ENCODE measurements at regions not wholly inside any gene's neighbourhood (a gene's known extent, or its start where the extent isn't known, plus 50 kb on each side); places are given as distances from the start of the nearest gene placed in this dataset.
A peak's percentile ranks its signal among the peaks of the same experiment; 100 is the strongest.

- H3K36me3 Mint-ChIP-seq, result no peaks in the 10 kb centered on the region
- H4K20me1 ChIP-seq (ENCODE audit: insufficient read depth, low read length), result no peaks in the 10 kb centered on the region
- H3K27me3 Mint-ChIP-seq (ENCODE audit: low read depth in 3 of 3), result peaks cover 0 to 2% (median 0%) of the 10 kb centered on the region in 3 donors
- H3K4me1 Mint-ChIP-seq, result peaks cover 25% of the 10 kb centered on the region
- no peaks in the 10 kb centered on the region for H3K9me3 ChIP-seq (replicated peaks in 1 of 2; ENCODE audit: control insufficient read depth in 1 of 2, insufficient read depth in 1 of 2, low read length in 2 of 2)
- 8% methylated on average over 5 of the region's 8 CpGs for WGBS (ENCODE audit: insufficient coverage)
- no peak overlapping the region for H3K4me2 ChIP-seq (replicated peaks; ENCODE audit: extremely low read depth, low read length, poor library complexity, severe bottlenecking)
- no peaks in the 10 kb centered on the region for H3K27me3 ChIP-seq (ENCODE audit: control insufficient read depth in 2 of 2, insufficient read depth in 2 of 2, low read length in 2 of 2)
- H3K9me3 Mint-ChIP-seq, result peaks cover 0 to 8% (median 3%) of the 10 kb centered on the region in 7 donors
- TF ChIP-seq CTCF (IDR thresholded peaks at IDR 0.05), result no peak
- no peak overlapping the region for H3K4me3 ChIP-seq (replicated peaks in 1 of 3; ENCODE audit: low read depth in 2 of 3, low read length in 3 of 3)
- H3K79me2 ChIP-seq (ENCODE audit: insufficient read depth, low read length), result no peaks in the 10 kb centered on the region
- H3K27ac ChIP-seq (ENCODE audit: low read depth in 1 of 2, low read length in 2 of 2), result peak overlapping the region; percentile 37 to 81
- H3K36me3 ChIP-seq (replicated peaks in 1 of 2; ENCODE audit: control insufficient read depth in 1 of 2, insufficient read depth in 2 of 2, low read length in 2 of 2), result no peaks in the 10 kb centered on the region
- H3K4me3 Mint-ChIP-seq, result no peak overlapping the region
- peak; percentile 83 to 93 (median 89) for DNase-seq
- H2AFZ ChIP-seq (ENCODE audit: insufficient read depth, low read depth, low read length, poor library complexity, severe bottlenecking), result no peak overlapping the region
- intact Hi-C loops (cut with micrococcal nuclease), result loop anchor here in 1 of 2 donors (2.0 to 5.0 kb wide), 2 partner anchors 15 to 35 kb away; no protein-coding TSS in a partner anchor
- peaks cover 19 to 20% of the 10 kb centered on the region in 2 donors for H3K4me1 ChIP-seq (ENCODE audit: control insufficient read depth in 1 of 2, insufficient read depth in 2 of 2, low read length in 2 of 2)
- peak overlapping the region; percentile 74 to 94 (median 88) for H3K27ac Mint-ChIP-seq
- peak overlapping the region; percentile 11 for H3K9ac ChIP-seq (ENCODE audit: insufficient read depth, low read length, poor library complexity, severe bottlenecking)
Observed at GRCh38 chr5:170451747-170452365, 52.0 kb upstream of the KCNIP1 start.

- intact Hi-C loops (cut with micrococcal nuclease), result loop anchor here in 1 of 2 donors (5.0 kb wide), 1 partner anchor 37 kb away; no protein-coding TSS in a partner anchor
- Histone ChIP-seq H3K4me3 (replicated peaks in 1 of 3; ENCODE audit: low read depth in 2 of 3, low read length in 3 of 3) (no peak overlapping the region), H3K79me2 (ENCODE audit: insufficient read depth, low read length) (no peaks in the 10 kb centered on the region), H3K9ac (ENCODE audit: insufficient read depth, low read length, poor library complexity, severe bottlenecking) (no peak overlapping the region), H4K20me1 (ENCODE audit: insufficient read depth, low read length) (no peaks in the 10 kb centered on the region), H3K4me2 (replicated peaks; ENCODE audit: extremely low read depth, low read length, poor library complexity, severe bottlenecking) (no peak overlapping the region), H3K9me3 (replicated peaks in 1 of 2; ENCODE audit: control insufficient read depth in 1 of 2, insufficient read depth in 1 of 2, low read length in 2 of 2) (no peaks in the 10 kb centered on the region), H3K36me3 (replicated peaks in 1 of 2; ENCODE audit: control insufficient read depth in 1 of 2, insufficient read depth in 2 of 2, low read length in 2 of 2) (no peaks in the 10 kb centered on the region), H2AFZ (ENCODE audit: insufficient read depth, low read depth, low read length, poor library complexity, severe bottlenecking) (no peak overlapping the region), H3K27ac (ENCODE audit: low read depth in 1 of 2, low read length in 2 of 2) (no peak overlapping the region), H3K27me3 (ENCODE audit: control insufficient read depth in 2 of 2, insufficient read depth in 2 of 2, low read length in 2 of 2) (no peaks in the 10 kb centered on the region), H3K4me1 (ENCODE audit: control insufficient read depth in 1 of 2, insufficient read depth in 2 of 2, low read length in 2 of 2) (peaks cover 19 to 20% of the 10 kb centered on the region in 2 donors)
- DNase-seq, result peak in 1 of 3 donors; percentile 0
- H3K27me3 Mint-ChIP-seq (ENCODE audit: low read depth in 3 of 3), result no peaks in the 10 kb centered on the region
- no peaks in the 10 kb centered on the region for H3K36me3 Mint-ChIP-seq
- no peak for TF ChIP-seq CTCF (IDR thresholded peaks at IDR 0.05)
- WGBS (ENCODE audit: insufficient coverage), result 97% methylated on average over 7 of the region's 9 CpGs
- peaks cover 0 to 10% (median 3%) of the 10 kb centered on the region in 7 donors for H3K9me3 Mint-ChIP-seq
- peaks cover 23% of the 10 kb centered on the region for H3K4me1 Mint-ChIP-seq
- H3K27ac Mint-ChIP-seq, result no peak overlapping the region
- H3K4me3 Mint-ChIP-seq, result no peak overlapping the region
Observed at GRCh38 chr5:170450061-170450669, 53.7 kb upstream of the KCNIP1 start.

Measured in CD14-positive monocyte (primary cell).